CD1c-positive myeloid dendritic cell (primary cell): ENCODE measurements at regions not wholly inside any gene's neighbourhood (a gene's known extent, or its start where the extent isn't known, plus 50 kb on each side); places are given as distances from the start of the nearest gene placed in this dataset.

Experiments used
- DNase-seq: peaks from one replicate; pipeline ENCODE4 v3.0.0-alpha.2; 2016; ENCODE audit errors: extremely low spot score

- no peak for DNase-seq
These were observed 515.3 kb upstream of the DCC start for GRCh38 chr18:51824746-51825145.

GRCh38 chr18:51833850-51834249, 506.1 kb upstream of the DCC start:
- DNase-seq, result no peak

GRCh38 chr18:51848702-51849101, 491.3 kb upstream of the DCC start:
- no peak for DNase-seq

GRCh38 chr18:51852681-51853080, 487.3 kb upstream of the DCC start:
- no peak for DNase-seq

GRCh38 chr18:51857989-51858388, 482.0 kb upstream of the DCC start:
- no peak for DNase-seq

- DNase-seq, result no peak
These were observed 479.0 kb upstream of the DCC start for GRCh38 chr18:51861046-51861445.

GRCh38 chr18:51862051-51862715, 477.8 kb upstream of the DCC start:
- DNase-seq, result no peak

- DNase-seq, result no peak
These were observed 475.6 kb upstream of the DCC start for GRCh38 chr18:51864219-51864965.

GRCh38 chr18:51865538-51865937, 474.5 kb upstream of the DCC start:
- DNase-seq, result no peak

GRCh38 chr18:51867767-51868166, 472.2 kb upstream of the DCC start:
- DNase-seq, result no peak

- DNase-seq, result no peak
These were observed 461.3 kb upstream of the DCC start for GRCh38 chr18:51878724-51879123.

GRCh38 chr18:51879329-51879728, 460.7 kb upstream of the DCC start:
- DNase-seq, result no peak

GRCh38 chr18:51881394-51881793, 458.6 kb upstream of the DCC start:
- DNase-seq, result no peak

GRCh38 chr18:51884039-51884438, 456.0 kb upstream of the DCC start:
- no peak for DNase-seq

- DNase-seq, result no peak
These were observed 449.2 kb upstream of the DCC start for GRCh38 chr18:51890762-51891161.

GRCh38 chr18:51891876-51892275, 448.1 kb upstream of the DCC start:
- no peak for DNase-seq

- DNase-seq, result no peak
These were observed 442.1 kb upstream of the DCC start for GRCh38 chr18:51897884-51898283.

- DNase-seq, result no peak
These were observed 432.1 kb upstream of the DCC start for GRCh38 chr18:51907687-51908597.

- no peak for DNase-seq
These were observed 431.4 kb upstream of the DCC start for GRCh38 chr18:51908598-51908944.

- DNase-seq, result no peak
These were observed 428.4 kb upstream of the DCC start for GRCh38 chr18:51911584-51911983.

GRCh38 chr18:51912381-51912780, 427.6 kb upstream of the DCC start:
- DNase-seq, result no peak

GRCh38 chr18:51915176-51915575, 424.8 kb upstream of the DCC start:
- no peak for DNase-seq

GRCh38 chr18:51921862-51922261, 418.1 kb upstream of the DCC start:
- no peak for DNase-seq
